Hepatocyte (in vitro differentiated cells): ENCODE measurements at regions not wholly inside any gene's neighbourhood (a gene's known extent, or its start where the extent isn't known, plus 50 kb on each side); places are given as distances from the start of the nearest gene placed in this dataset.

ENCODE experiments used
- DNase-seq: peaks from one replicate; pipeline ENCODE4 v3.0.0-alpha.2; 2016; ENCODE audit warnings: low spot score
- H2AFZ ChIP-seq: fragments of 200-600 bp; sonication (generic); 2 replicates; pipeline ENCODE4 v1.6.0; 2016; ENCODE audit warnings: antibody characterized with exemption, mild to moderate bottlenecking
- H3K27ac ChIP-seq: fragments of 200-600 bp; sonication (generic); 2 replicates; pipeline ENCODE4 v1.5.1; 2016; ENCODE audit warnings: mild to moderate bottlenecking
- H3K27me3 ChIP-seq: fragments of 200-600 bp; sonication (generic); 2 replicates; pipeline ENCODE4 v1.6.1; 2016
- H3K36me3 ChIP-seq: fragments of 200-600 bp; sonication (generic); replicated peaks from 2 replicates; pipeline ENCODE4 v1.5.1; 2016; ENCODE audit warnings: low read depth; ENCODE audit not compliant: insufficient read depth
- H3K4me1 ChIP-seq: fragments of 200-600 bp; sonication (generic); 2 replicates; pipeline ENCODE4 v1.5.1; 2016; ENCODE audit warnings: mild to moderate bottlenecking, moderate library complexity; ENCODE audit not compliant: insufficient read depth
- H3K4me2 ChIP-seq: fragments of 200-600 bp; sonication (generic); 2 replicates; pipeline ENCODE4 v1.6.0; 2016
- H3K4me3 ChIP-seq: fragments of 200-600 bp; sonication (generic); 2 replicates; pipeline ENCODE4 v1.5.1; 2016; ENCODE audit warnings: mild to moderate bottlenecking
- H3K79me2 ChIP-seq: fragments of 200-600 bp; sonication (generic); 2 replicates; pipeline ENCODE4 v1.6.0; 2017; ENCODE audit warnings: mild to moderate bottlenecking
- H3K9me2 ChIP-seq: fragments of 200-600 bp; sonication (generic); replicated peaks from 2 replicates; pipeline ENCODE4 v1.6.0; 2017; ENCODE audit warnings: mild to moderate bottlenecking; ENCODE audit not compliant: insufficient read depth
- H3K9me3 ChIP-seq: fragments of 200-600 bp; sonication (generic); 2 replicates; pipeline ENCODE4 v1.5.1; 2016; ENCODE audit warnings: low read depth, mild to moderate bottlenecking
- H4K20me1 ChIP-seq: fragments of 200-600 bp; sonication (generic); 2 replicates; pipeline ENCODE4 v1.6.0; 2016; ENCODE audit warnings: mild to moderate bottlenecking; ENCODE audit not compliant: insufficient read depth, poor library complexity, severe bottlenecking
- EZH2 ChIP-seq: fragments of 200-600 bp; sonication (generic); IDR thresholded peaks from 2 replicates; pipeline ENCODE4 v1.6.1; 2016; ENCODE audit warnings: antibody characterized with exemption, mild to moderate bottlenecking, borderline replicate concordance
- EZH2phosphoT487 ChIP-seq: fragments of 200-600 bp; sonication (generic); IDR thresholded peaks from one replicate; pipeline ENCODE4 v1.6.1; 2018; ENCODE audit warnings: antibody characterized with exemption, mild to moderate bottlenecking, low read depth, moderate library complexity; ENCODE audit not compliant: unreplicated experiment, severe bottlenecking
- WGBS: methylation state at CpG from one replicate; pipeline ENCODE4 v1.1.6; 2016; ENCODE audit warnings: low lambda C conversion rate; ENCODE audit errors: missing lambda C conversion rate; 5-methylcytosine and 5-hydroxymethylcytosine counted together
- TF ChIP-seq, protein P1 (sequence below): fragments of 200-600 bp; sonication (generic); IDR thresholded peaks from 2 replicates; pipeline ENCODE4 v1.5.1; 2016; ENCODE audit warnings: antibody characterized with exemption, mild to moderate bottlenecking; ENCODE audit not compliant: poor library complexity

DNA sequence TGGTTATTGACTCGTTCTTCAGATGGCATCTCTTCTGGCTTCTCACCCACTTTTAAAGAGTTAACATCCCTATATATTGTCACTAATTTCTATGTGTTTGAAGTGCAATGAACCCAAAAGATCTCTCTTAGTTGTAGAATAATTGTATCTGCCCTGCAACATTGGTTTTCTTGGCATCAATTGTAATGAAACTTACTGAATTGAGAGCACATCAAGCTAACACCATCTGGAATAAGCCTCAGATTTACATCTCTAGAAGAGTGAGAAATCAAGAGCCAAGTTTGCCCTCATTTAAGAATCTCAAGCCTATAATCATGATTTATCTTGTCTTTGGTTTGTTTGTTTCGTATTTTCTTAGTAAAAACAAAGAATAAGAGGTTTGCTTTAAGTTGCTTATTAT lies 372.6 kb upstream of the LRRC7 start:
- no peak for DNase-seq
- Histone ChIP-seq H3K4me1 (no peaks in the 10 kb centered on the region), H3K4me3 (no peak overlapping the region), H3K27me3 (no peaks in the 10 kb centered on the region), H3K9me2 (no peaks in the 10 kb centered on the region), H3K27ac (no peak overlapping the region), H3K9me3 (no peaks in the 10 kb centered on the region), H3K36me3 (no peaks in the 10 kb centered on the region), H4K20me1 (no peaks in the 10 kb centered on the region), H3K79me2 (no peaks in the 10 kb centered on the region), H3K4me2 (no peak overlapping the region), H2AFZ (no peak overlapping the region)
- TF ChIP-seq EZH2, result no peak
- 65% methylated on average over 2 of the region's 2 CpGs for WGBS

- Histone ChIP-seq H4K20me1 (no peaks in the 10 kb centered on the region), H3K9me3 (no peaks in the 10 kb centered on the region), H3K27ac (no peak overlapping the region), H3K36me3 (no peaks in the 10 kb centered on the region), H2AFZ (no peak overlapping the region), H3K4me1 (no peaks in the 10 kb centered on the region), H3K4me2 (no peak overlapping the region), H3K9me2 (no peaks in the 10 kb centered on the region), H3K4me3 (no peak overlapping the region), H3K79me2 (no peaks in the 10 kb centered on the region), H3K27me3 (no peaks in the 10 kb centered on the region)
- DNase-seq, result no peak
- TF ChIP-seq, protein P1, sequence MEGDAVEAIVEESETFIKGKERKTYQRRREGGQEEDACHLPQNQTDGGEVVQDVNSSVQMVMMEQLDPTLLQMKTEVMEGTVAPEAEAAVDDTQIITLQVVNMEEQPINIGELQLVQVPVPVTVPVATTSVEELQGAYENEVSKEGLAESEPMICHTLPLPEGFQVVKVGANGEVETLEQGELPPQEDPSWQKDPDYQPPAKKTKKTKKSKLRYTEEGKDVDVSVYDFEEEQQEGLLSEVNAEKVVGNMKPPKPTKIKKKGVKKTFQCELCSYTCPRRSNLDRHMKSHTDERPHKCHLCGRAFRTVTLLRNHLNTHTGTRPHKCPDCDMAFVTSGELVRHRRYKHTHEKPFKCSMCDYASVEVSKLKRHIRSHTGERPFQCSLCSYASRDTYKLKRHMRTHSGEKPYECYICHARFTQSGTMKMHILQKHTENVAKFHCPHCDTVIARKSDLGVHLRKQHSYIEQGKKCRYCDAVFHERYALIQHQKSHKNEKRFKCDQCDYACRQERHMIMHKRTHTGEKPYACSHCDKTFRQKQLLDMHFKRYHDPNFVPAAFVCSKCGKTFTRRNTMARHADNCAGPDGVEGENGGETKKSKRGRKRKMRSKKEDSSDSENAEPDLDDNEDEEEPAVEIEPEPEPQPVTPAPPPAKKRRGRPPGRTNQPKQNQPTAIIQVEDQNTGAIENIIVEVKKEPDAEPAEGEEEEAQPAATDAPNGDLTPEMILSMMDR, result no peak
- no peak for TF ChIP-seq EZH2phosphoT487
- TF ChIP-seq EZH2, result no peak
- 90% methylated on average over 3 of the region's 3 CpGs for WGBS
Measured at GRCh38 chr1:69196071-69196470, 371.7 kb upstream of the LRRC7 start.

GRCh38 chr1:69197816-69198215 lies 369.9 kb upstream of the LRRC7 start:
- no peak for DNase-seq
- WGBS, result 87% methylated on average over 3 of the region's 3 CpGs
- no peak overlapping the region for H3K4me2 ChIP-seq

DNA sequence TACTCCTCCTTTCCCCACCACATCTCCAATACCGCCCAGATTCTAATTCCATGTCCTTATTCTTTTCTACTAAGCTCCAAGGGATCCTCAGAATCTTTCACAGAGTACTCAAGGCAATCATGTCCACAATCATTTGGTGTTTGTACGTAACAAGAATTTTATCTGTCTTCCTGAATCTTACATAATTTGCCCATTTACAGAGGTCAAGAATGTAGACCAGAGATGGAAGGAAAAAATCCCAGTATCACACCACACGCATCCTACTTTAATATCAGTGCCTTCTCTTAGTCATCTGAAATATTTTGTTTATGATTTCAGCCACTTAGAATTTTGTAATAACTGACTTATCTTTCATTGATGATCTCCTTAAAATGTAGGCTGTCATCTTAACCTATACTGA lies 366.0 kb upstream of the LRRC7 start:
- Histone ChIP-seq H3K36me3 (no peaks in the 10 kb centered on the region), H3K27ac (no peak overlapping the region), H3K4me1 (no peaks in the 10 kb centered on the region), H3K9me2 (no peaks in the 10 kb centered on the region), H3K9me3 (no peaks in the 10 kb centered on the region), H2AFZ (no peak overlapping the region), H3K4me3 (no peak overlapping the region), H3K79me2 (no peaks in the 10 kb centered on the region), H3K27me3 (no peaks in the 10 kb centered on the region), H4K20me1 (no peaks in the 10 kb centered on the region), H3K4me2 (no peak overlapping the region)
- 87% methylated on average over 3 of the region's 3 CpGs for WGBS
- TF ChIP-seq EZH2phosphoT487 (no peak), EZH2 (no peak)
- TF ChIP-seq, protein P1, result no peak
- no peak for DNase-seq

More at GRCh38 chr1:69197816-69198215, 369.9 kb upstream of the LRRC7 start:
- Histone ChIP-seq H4K20me1 (no peaks in the 10 kb centered on the region), H3K4me3 (no peak overlapping the region), H2AFZ (no peak overlapping the region), H3K79me2 (no peaks in the 10 kb centered on the region), H3K9me2 (no peaks in the 10 kb centered on the region), H3K4me1 (no peaks in the 10 kb centered on the region), H3K9me3 (no peaks in the 10 kb centered on the region), H3K36me3 (no peaks in the 10 kb centered on the region), H3K27ac (no peak overlapping the region), H3K27me3 (no peaks in the 10 kb centered on the region)
- no peak for TF ChIP-seq EZH2phosphoT487
- TF ChIP-seq, protein P1, result no peak
- TF ChIP-seq EZH2, result no peak
